ENCODE measurements at regions not wholly inside any gene's neighbourhood (a gene's known extent, or its start where the extent isn't known, plus 50 kb on each side); places are given as distances from the start of the nearest gene placed in this dataset.

DNA sequence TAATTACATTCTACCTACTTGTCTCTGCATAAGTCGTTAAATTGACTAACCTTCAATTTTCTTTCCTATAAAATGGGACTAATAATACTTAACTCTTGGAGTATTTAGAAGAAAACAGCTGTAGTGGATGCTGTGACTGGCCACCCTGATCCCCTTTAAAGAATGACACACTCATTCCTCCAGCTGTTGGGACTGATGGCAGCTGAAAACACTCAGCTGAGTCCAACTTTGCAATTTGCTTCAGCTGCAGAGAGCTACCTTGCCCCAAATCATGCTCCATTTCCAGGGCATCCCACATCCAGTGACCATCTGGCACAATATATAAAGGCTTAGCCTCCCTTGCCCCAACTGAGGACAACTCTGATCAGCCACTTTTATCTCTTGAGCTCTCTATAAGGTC is 89.1 kb downstream of the MID1IP1 start:
- no peak for DNase-seq

- DNase-seq: no peak
Observed at GRCh38 chrX:38890963-38891362, 89.7 kb downstream of the MID1IP1 start.

GRCh38 chrX:38891641-38892413 is 90.6 kb downstream of the MID1IP1 start:
- DNase-seq: no peak

DNA sequence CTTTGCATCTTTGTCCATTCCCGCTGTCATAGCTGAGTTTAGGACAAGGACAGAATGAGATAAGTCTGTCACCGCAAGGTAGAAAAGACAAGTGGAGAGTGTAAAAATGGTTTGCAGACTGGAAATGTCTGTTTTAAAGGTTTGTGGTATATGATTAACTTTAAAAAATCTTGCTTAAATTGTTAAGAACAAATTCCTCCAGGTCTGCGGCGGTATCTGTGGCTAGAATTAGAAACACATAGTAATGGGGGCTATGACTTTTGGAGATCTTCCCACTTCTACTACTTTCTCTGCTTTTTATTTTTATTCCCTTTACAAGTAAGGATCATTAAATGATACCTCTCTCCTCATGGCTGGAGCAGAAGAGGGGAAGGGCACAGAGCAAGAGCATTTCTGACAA is 92.2 kb downstream of the MID1IP1 start:
- DNase-seq: no peak

GRCh38 chrX:38895775-38896174 is 94.5 kb downstream of the MID1IP1 start:
- DNase-seq: no peak

DNA sequence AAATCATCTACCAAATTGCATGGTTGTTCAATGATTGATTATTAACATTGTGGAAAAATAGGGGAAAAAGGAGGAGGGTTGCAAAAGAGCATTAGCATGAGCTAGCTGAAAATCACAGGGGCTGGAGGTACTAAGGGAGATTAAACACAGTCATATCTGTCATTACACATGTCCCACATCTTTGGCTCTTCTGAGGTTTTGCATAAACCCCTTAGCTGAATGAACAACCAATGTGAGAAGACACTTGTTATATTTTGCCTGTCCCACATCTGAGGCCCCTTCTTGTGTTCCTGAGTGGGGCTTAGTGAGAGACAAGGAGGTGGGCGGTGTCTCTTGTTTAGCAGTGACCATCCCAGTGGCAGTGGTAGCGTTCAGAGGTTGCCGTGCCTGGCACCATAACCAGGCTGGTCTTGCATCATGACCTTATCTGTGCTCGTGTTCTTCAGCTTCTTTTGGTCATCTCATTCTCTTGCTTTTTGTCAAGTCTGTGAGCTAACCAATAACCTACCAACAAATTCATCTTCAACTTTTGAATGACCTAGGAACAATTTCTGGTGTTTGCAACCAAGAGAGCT is 95.6 kb downstream of the MID1IP1 start:
- DNase-seq: no peak

GRCh38 chrX:38898261-38898660 is 97.0 kb downstream of the MID1IP1 start:
- no peak for DNase-seq

GRCh38 chrX:38899650-38900049 is 98.4 kb downstream of the MID1IP1 start:
- DNase-seq: no peak

- DNase-seq: no peak
Observed at GRCh38 chrX:38900719-38901118, 99.5 kb downstream of the MID1IP1 start.

DNA sequence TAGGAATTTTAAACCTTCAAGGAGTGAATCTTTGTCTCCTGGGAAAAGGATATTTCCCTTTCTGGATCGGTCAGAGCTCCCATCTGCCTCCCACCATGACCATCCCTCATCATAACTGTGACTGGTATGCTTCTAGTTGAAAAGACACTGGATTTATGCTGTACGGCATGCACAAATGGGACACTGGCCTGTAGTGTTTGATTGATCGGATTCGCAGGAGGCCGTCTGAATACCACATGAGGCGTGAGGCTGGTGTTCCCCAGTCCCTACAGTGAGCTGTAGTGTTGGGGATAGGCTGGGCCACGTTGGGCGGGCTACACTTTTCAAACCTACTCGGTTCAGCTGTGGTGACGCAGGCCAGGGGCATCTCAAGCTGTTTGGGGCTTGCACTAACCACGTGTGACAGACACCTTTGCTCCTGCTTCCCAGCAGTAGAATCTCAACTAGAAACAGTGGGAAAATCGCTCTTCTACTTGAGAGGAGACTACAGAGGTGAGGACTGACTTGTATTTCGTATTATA is 101.8 kb downstream of the MID1IP1 start:
- no peak for DNase-seq

GRCh38 chrX:38916801-38917200 is 115.5 kb downstream of the MID1IP1 start:
- DNase-seq: no peak

DNA sequence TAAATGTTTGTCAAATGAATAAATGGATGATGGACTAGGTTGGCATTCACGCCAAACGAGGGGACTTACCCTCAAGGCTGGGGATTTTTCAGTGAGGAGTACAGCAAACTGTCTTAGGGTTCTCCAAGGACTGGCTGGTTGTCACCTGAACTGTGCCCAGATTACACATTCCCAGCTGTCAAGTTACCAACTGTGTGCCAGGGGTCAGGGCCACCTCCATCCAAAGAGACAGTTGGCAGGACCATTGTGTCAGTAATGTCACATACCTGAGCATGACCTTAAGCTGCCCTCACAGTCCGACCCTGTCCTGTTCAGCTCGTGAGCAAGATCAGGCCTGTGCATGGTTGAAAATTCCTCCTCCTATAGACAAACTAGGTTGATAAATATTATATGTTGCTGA is 116.7 kb downstream of the MID1IP1 start:
- DNase-seq: no peak

DNA sequence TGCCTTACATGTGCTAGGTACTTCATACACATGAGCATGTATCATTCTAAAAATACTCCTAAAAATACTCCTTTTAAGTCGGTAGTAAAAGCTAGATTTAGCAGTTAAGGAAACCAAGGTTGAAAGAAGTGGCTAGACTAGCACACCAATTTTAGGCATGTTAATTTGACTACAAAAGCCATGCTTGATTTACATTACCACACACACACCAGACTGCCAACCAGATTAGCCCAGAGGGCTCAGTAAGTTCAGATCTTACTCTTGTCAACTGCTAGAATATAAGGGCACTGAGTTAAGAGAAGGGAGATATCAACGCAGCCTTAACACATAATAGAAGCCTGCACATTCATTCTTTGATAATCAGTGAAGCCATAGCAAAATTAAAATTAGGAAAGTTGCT is 117.9 kb downstream of the MID1IP1 start:
- DNase-seq: no peak

DNA sequence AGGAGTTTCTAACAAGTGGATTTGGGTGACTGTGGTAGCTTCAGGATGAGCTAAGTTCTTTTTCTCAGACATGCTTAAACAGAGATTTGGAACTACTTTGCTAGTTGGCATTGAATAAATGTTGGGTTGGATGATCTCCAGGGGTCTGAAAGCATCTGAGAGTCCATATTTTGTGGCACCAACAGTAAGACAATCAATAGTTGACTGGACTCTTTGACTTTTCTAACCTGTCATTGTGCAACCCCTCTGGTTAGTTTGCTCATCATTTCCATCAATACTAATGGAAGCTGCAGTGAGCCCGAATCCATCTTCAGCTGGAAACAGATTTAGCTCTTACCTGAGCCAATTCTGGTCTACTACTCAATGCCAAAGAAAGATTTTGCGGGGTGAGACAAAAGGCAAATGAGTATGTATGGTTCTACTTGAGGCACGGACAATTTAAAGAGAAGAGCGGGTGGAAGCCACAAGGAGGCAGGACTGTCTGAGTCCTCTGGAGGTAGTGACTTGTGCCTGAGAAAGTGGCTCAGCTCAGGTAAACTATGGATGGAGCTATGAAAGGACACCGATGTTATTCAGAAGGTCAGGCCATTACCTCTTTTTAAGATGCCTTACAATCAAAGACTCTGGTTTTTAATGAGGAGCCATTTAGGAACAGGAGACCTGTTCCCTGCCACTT is 118.7 kb downstream of the MID1IP1 start:
- DNase-seq: no peak

GRCh38 chrX:38923451-38923969 is 122.3 kb downstream of the MID1IP1 start:
- no peak for DNase-seq

GRCh38 chrX:38927592-38927991 is 126.3 kb downstream of the MID1IP1 start:
- no peak for DNase-seq

- DNase-seq: no peak
Observed at GRCh38 chrX:38929966-38930421, 128.7 kb downstream of the MID1IP1 start.

DNA sequence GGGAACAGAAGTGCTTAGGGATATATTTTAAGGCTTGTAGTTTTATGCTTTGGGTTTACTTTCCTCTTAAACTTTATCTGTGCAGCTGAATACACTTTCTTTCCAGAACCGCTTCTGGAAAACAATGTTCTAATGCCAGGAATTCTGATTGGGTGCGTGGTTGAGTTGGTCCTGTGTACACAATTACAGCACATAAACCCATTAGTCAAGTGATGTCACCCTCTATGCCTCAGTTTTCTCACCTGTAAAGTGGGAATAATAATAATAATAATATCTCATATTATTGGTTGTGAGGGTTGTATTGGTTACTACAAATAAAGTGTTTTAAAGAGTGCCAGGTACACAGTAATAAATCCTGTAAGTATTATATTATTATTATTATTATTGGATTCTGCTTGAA is 129.2 kb downstream of the MID1IP1 start:
- no peak for DNase-seq

- no peak for DNase-seq
Observed at GRCh38 chrX:38935561-38935960, 134.3 kb downstream of the MID1IP1 start.

DNA sequence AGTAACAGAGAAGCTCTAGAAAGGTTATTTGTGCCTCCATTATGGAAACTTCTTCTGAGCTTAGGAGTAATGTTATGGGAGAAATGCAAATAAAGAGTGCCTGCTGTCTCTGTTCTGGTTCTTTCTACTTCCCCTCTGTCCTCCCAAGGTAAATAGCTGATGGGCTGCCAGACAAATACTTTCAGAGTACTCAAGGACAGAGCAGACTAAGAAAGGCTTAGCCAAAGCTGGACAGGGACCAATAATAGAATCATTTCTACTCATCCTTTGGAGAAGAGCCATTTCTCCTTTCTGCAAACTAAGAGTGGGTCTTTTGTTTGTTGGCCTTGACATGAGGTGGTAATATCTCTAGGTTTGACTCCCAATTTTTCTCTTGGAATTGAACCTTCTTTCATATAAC is 136.1 kb downstream of the MID1IP1 start:
- DNase-seq: no peak

DNA sequence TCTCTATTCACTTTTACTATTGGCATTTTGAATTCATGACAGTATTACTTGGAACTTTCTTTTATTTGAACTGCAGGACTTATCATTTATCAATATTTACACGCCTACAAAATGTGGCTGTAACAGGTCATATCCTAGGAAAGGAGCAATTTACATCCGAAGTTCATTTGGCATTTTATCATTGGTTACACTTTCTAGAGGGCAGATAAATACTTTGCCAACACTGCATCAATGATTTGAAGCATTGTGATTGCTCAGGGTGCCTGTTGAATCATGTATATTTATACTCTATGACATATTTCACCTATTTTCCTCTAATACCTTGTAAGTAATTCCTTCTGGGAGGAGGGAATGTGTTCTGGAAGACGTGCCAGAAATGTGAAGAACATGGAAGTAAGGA is 136.7 kb downstream of the MID1IP1 start:
- DNase-seq: no peak

- DNase-seq: no peak
Observed at GRCh38 chrX:38939067-38939466, 137.8 kb downstream of the MID1IP1 start.

- DNase-seq: no peak
Observed at GRCh38 chrX:38940547-38940946, 139.3 kb downstream of the MID1IP1 start.

DNA sequence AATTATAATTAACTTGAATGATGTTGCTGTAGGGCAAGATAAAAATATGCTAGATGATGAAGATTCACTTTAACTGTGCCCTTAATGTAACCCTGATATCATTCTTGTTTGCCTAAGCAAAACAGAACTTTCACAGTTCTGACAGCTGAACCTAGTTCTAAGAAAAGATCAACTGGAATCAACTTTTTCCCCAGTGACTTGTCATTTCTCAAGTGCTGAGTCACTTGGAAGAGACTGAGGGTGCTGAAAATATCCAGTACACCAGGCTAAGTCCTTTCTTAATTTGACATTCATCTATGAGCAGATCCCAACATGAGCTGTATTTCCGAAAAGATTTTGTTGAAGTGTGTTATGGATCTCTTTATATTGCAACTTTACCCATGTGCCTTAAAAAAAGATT is 140.4 kb downstream of the MID1IP1 start:
- DNase-seq: no peak
